Adrenal gland (tissue), 5 donors: ENCODE measurements at regions not wholly inside any gene's neighbourhood (a gene's known extent, or its start where the extent isn't known, plus 50 kb on each side); places are given as distances from the start of the nearest gene placed in this dataset.

Experiments
- POLR2A ChIP-seq, 2 donors: fragments of 450-650 bp; IDR thresholded peaks; one replicate each; pipeline ENCODE4 v1.6.1; 2017; ENCODE audit warnings: antibody characterized with exemption in 2 of 2, mild to moderate bottlenecking in 2 of 2, moderate library complexity in 1 of 2
- TF ChIP-seq, protein P1 (sequence below), 6 experiments: fragments of 450-650 bp in 4 of 6; fragments of 200-600 bp in 2 of 6; sonication (generic) in 1 of 6; IDR thresholded peaks; 1 replicate in 5 of 6; 2 replicates in 1 of 6; pipeline versions ENCODE4 v1.5.1 to v1.8.0; 2016 to 2021; ENCODE audit warnings: antibody characterized with exemption in 6 of 6, mild to moderate bottlenecking in 2 of 6, moderate library complexity in 1 of 6
- donor health status: DM: no; HTN: no; CAD: no.

DNA sequence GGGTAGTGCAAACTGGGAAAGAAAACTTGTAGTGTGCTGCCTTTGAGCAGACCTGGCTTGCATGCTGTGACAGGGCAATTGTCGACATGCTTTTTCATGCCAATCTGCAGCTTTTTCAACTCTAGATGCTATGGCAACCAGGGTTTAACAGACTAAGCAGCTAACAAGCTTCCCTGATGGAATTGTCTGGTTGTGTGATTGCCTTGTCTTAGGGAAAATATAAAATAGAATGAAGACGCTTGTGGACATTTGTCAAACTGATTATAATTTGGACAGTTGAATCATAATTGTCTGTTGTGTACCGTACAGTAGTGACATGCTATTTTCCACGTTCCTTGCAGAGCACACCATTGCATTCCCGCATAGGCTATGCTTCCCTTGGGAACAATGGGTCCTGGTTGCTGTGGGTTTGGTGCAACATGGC is 113.0 kb downstream of the FOXG1 start:
- no peak for TF ChIP-seq POLR2A (IDR thresholded peaks at IDR 0.05)
- TF ChIP-seq, protein P1, sequence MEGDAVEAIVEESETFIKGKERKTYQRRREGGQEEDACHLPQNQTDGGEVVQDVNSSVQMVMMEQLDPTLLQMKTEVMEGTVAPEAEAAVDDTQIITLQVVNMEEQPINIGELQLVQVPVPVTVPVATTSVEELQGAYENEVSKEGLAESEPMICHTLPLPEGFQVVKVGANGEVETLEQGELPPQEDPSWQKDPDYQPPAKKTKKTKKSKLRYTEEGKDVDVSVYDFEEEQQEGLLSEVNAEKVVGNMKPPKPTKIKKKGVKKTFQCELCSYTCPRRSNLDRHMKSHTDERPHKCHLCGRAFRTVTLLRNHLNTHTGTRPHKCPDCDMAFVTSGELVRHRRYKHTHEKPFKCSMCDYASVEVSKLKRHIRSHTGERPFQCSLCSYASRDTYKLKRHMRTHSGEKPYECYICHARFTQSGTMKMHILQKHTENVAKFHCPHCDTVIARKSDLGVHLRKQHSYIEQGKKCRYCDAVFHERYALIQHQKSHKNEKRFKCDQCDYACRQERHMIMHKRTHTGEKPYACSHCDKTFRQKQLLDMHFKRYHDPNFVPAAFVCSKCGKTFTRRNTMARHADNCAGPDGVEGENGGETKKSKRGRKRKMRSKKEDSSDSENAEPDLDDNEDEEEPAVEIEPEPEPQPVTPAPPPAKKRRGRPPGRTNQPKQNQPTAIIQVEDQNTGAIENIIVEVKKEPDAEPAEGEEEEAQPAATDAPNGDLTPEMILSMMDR (IDR thresholded peaks at IDR 0.05): no peak
